ENCODE measurements at regions not wholly inside any gene's neighbourhood (a gene's known extent, or its start where the extent isn't known, plus 50 kb on each side); places are given as distances from the start of the nearest gene placed in this dataset.
"Not testable (repeated sequence)": the region's sequence is repeated elsewhere in the genome, so short reads cannot be mapped to it uniquely, and the experiment has no call there.

GRCh38 chr5:62242000-62242399, 64.0 kb upstream of the KIF2A start:
- TF ChIP-seq, protein P1, sequence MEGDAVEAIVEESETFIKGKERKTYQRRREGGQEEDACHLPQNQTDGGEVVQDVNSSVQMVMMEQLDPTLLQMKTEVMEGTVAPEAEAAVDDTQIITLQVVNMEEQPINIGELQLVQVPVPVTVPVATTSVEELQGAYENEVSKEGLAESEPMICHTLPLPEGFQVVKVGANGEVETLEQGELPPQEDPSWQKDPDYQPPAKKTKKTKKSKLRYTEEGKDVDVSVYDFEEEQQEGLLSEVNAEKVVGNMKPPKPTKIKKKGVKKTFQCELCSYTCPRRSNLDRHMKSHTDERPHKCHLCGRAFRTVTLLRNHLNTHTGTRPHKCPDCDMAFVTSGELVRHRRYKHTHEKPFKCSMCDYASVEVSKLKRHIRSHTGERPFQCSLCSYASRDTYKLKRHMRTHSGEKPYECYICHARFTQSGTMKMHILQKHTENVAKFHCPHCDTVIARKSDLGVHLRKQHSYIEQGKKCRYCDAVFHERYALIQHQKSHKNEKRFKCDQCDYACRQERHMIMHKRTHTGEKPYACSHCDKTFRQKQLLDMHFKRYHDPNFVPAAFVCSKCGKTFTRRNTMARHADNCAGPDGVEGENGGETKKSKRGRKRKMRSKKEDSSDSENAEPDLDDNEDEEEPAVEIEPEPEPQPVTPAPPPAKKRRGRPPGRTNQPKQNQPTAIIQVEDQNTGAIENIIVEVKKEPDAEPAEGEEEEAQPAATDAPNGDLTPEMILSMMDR (conservative IDR thresholded peaks at IDR 0.05 in 1 of 2, IDR thresholded peaks at IDR 0.05 in 1 of 2; ENCODE audit: extremely low read depth in 1 of 2, insufficient read depth in 1 of 2, low read depth in 1 of 2, low read length in 2 of 2), result not testable (repeated sequence)
- not testable (repeated sequence) for TF ChIP-seq EZH2 (IDR thresholded peaks at IDR 0.05; ENCODE audit: borderline replicate concordance, low read length)
